NOMO-1 (cell line): ENCODE measurements at regions not wholly inside any gene's neighbourhood (a gene's known extent, or its start where the extent isn't known, plus 50 kb on each side); places are given as distances from the start of the nearest gene placed in this dataset.

Experiments used
- DNase-seq, 2 experiments: peaks; one replicate each; lab custom pipeline; 2025; ENCODE audit not compliant: unreplicated experiment in 2 of 2; lab: John Stamatoyannopoulos, UW

GRCh38 chr21:25342816-25343215 is 264.5 kb downstream of the MRPL39 start:
- DNase-seq = no peak

DNA sequence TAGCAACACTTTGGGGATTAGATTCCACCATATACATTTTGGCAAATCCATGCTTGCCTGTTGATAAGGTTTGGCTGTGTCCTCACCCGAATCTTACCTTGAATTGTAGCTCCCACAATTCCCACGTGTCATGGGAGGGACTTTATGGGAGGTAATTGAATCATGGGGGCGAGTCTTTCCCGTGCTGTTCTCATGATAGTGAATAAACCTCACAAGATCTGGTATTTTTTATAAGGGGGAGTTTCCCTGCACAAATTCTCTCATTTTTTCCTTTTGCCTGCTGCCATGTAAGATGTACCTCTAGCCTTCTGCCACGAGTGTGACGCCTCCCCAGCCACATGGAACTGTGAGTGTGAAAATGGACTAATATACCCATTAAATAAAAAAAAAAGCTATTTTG is 265.3 kb downstream of the MRPL39 start:
- DNase-seq = no peak

DNA sequence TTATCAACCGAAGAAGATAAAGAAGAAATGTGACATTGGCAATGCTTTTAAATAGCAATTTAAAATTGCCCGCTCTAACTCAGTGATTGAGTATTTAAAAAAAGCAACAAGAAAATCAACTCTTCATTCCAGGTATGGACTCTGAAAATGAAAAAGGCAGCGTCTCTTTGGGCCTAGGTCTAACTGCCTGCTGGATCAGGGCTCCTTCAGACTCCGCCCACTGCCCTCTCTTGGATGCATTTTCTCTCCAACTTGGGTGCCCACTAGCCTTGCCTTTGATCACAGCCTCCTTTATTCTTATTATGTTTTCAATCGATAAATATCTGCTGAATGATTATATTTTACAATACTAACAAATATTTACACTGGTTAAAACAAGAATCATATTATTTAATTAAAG is 268.9 kb downstream of the MRPL39 start:
- DNase-seq = no peak

DNA sequence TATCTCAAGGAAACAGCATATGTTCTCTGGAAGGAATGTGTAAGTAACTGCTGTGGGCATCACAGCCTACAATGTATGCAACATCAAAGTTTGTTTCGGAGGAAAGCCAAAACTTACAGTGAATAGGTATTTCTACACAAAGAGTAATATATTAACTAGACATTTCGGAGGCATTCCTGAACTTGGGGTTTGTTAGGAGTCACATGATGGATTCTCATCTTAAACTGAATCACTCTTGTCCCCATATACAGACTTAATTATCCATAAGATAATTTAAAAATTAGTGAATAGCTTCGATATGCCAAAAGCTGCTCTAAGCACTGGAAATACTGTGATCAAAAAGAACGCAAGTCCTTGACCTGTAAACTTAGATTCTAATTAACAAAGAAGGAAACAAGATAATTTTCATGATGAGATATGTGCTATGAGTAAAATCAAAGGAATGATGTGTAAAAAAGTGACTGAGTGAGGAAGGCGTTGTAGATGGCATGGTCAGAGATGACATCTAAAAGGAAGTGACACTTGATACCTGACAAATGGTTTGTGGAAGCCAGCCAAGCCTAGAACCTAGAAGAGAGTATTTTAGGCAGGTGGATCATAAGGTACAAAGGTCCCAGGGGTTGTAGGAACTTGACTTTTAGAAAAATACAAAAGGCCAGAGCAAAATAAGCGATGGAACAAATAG is 273.1 kb downstream of the MRPL39 start:
- no peak for DNase-seq

GRCh38 chr21:25331286-25331685 is 276.0 kb downstream of the MRPL39 start:
- no peak for DNase-seq

DNA sequence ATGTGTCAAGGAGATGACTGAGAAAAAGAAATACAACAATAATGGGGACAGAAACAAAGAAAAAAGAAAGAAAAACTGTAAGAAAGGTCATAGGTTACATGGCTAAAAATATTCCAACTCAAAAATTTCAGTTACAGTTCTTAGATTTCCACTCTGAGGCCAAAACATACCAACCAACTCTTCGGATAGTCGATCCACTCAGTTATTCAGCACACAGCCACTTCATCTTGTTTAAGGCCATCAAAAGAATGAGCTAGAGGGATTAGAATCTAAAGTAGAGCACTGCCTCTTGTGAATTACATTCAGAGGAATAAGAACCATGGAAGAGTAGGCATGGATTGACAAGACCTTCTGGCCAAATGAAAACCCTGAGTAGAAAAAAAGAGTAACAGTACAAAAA is 277.0 kb downstream of the MRPL39 start:
- DNase-seq = no peak

- no peak for DNase-seq
These were observed 278.0 kb downstream of the MRPL39 start for GRCh38 chr21:25329227-25329825.

GRCh38 chr21:25328736-25329135 is 278.5 kb downstream of the MRPL39 start:
- DNase-seq = no peak

GRCh38 chr21:25326181-25326580 is 281.1 kb downstream of the MRPL39 start:
- no peak for DNase-seq

DNA sequence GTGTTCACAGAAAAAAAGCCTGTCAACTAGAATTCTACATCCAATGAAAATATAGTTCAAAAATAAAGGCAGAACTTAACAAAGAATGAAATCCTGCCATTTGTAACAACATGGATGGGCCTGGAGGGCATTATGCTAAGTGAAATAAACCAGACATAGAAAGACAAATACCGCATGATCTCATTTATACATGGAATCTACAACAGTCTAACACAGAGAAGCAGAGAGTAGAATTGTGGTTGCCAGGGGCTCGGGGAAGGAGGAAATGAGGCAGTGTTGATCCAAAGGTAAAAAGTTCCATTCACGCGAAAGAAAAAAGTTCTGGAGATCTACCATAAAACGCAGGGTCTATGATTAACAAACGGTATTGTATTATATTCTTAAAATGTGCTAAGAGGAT is 282.6 kb downstream of the MRPL39 start:
- DNase-seq = no peak

GRCh38 chr21:25323356-25323949 is 283.8 kb downstream of the MRPL39 start:
- no peak for DNase-seq

- DNase-seq = no peak
These were observed 293.0 kb downstream of the MRPL39 start for GRCh38 chr21:25314247-25314646.

DNA sequence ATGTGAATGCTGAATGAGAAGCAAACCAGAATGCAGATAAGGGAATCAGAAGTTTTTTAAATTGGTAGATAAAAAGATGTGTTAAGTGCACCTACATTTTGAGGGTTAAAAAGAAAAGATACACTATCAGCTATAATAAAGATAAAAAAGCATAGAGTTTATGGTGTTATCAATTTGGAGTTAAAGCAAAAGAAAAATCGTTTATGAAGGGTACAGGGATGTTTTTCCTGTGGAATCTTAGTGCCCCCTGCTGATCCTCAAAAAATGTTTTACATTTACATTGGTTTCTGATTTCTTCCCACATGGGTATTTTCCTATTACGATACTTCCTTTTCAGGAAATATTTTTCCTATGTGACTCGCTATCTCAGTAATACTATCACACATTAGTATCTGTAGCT is 293.5 kb downstream of the MRPL39 start:
- DNase-seq = peak in 1 of 2 experiments; percentile 10

- DNase-seq = no peak
These were observed 299.8 kb downstream of the MRPL39 start for GRCh38 chr21:25307489-25307888.

DNA sequence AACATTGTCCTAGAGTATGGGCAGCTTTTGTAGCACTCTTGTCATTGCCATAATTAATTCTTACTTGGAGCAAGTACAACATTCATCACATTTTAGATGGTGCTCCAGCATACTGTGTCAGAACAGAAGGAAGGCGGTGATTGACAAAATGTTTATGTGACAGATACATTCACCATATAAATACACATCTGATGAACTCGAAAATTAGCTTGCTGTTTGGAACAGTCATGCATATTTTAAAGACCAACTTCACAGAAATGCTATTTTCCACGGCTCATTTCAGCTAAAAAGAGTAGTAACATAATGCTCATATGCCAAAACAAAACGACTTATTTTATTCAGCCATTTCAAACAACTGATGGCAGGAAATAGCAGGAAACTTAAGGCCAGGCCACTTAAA is 302.7 kb downstream of the MRPL39 start:
- no peak for DNase-seq

DNA sequence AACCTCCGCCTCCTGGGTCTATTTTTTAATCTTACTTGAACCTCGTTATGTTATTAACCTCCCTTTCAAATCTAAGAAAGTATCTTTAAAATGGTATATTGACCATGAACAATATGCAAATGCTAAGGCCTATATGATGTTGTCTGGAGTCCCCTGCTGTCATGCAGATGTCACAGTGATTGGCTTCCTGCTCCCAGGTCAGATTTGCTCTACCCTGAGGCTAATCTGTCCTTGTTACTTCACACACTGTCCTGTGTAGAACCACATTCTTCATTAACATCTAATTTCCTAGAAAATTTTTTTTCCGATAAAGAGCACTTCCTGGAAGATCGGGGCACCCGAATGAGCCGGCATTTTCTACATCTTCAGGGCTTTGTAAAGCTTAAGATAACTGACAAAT is 306.6 kb downstream of the MRPL39 start:
- DNase-seq = no peak

- DNase-seq = peak; percentile 21 to 76
These were observed 308.5 kb downstream of the MRPL39 start for GRCh38 chr21:25298512-25299491.

GRCh38 chr21:25297117-25297516 is 310.2 kb downstream of the MRPL39 start:
- DNase-seq = no peak

DNA sequence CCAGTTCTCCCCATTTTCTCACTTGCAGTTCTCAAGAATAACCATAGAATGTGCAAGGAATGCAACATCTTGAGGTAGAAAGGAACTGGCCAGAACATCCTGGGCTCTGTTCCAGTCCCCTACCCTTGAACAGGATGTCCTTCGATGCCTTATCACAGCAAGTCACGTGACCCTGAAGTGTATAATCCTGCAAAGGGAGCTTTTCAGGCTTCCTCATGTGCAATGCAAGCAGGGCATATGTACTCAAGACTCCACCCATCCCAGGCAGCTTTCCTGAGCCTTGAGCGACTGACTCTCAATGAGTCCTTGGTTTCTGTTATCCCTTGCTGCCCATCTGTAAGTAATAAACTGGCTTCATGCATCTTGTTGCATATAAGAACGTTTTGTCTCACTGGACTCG is 311.0 kb downstream of the MRPL39 start:
- no peak for DNase-seq

DNA sequence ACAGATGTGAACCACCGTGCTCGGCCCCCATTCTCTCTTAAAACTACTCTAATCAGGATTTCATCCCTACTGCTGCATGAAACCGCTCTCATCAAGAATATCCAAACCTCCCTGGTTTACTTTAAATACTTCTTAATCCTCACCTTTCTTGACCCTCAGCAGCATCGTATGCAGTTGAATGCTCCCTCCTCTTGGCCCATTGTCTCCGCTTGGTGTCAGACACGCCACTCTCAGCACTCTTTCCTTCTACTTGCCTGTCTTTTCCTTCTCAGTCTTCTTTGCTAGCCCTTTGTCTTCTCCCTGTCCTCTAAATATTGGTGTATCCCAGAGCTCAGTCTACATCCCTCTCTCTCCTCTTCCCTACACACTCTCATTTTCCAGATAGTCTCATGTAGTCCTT is 314.9 kb downstream of the MRPL39 start:
- DNase-seq = no peak

DNA sequence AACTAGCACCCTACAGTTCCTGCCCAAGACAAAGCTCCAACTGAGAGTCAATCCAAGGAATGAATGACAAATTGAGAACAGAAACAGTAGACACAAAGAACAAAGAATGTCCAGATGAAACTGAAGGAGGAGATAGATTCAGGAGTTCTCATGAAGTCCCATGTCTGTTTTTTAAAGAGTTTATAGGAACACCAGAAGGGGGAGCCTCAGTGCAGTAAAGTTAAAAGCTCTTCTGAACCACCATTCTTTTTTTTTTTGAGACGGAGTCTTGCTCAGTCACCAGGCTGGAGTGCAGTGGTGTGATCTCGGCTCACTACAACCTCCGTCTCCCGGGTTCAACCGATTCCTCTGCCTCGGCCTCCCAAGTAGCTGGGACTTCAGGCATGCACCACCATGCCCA is 323.6 kb downstream of the MRPL39 start:
- DNase-seq = peak in 1 of 2 experiments; percentile 58
